GM19025 (cell line): ENCODE measurements at regions not wholly inside any gene's neighbourhood (a gene's known extent, or its start where the extent isn't known, plus 50 kb on each side); places are given as distances from the start of the nearest gene placed in this dataset.
"Not testable (repeated sequence)": the region's sequence is repeated elsewhere in the genome, so short reads cannot be mapped to it uniquely, and the experiment has no call there.

Experiments used
- ATAC-seq: cut with Tn5 transposase; IDR thresholded peaks from one replicate; pipeline ENCODE4 v1.9.1; 2021; ENCODE audit warnings: mild to moderate bottlenecking, low read depth, moderate library complexity; ENCODE audit not compliant: unreplicated experiment

- ATAC-seq: no peak
Measured at GRCh38 chr5:77910602-77911188, 134.6 kb upstream of the TBCA start.

- ATAC-seq: no peak
Measured at GRCh38 chr5:77909237-77909636, 133.1 kb upstream of the TBCA start.

GRCh38 chr5:77908787-77909186 is 132.6 kb upstream of the TBCA start:
- no peak for ATAC-seq

GRCh38 chr5:77907786-77908185 is 131.6 kb upstream of the TBCA start:
- ATAC-seq: no peak

GRCh38 chr5:77906806-77907205 is 130.7 kb upstream of the TBCA start:
- no peak for ATAC-seq

GRCh38 chr5:77904362-77904761 is 128.2 kb upstream of the TBCA start:
- ATAC-seq: no peak

GRCh38 chr5:77900691-77901090 is 124.6 kb upstream of the TBCA start:
- ATAC-seq: no peak

- ATAC-seq: no peak
Measured at GRCh38 chr5:77898385-77898784, 122.2 kb upstream of the TBCA start.

- no peak for ATAC-seq
Measured at GRCh38 chr5:77896338-77896737, 120.2 kb upstream of the TBCA start.

GRCh38 chr5:77894103-77894502 is 118.0 kb upstream of the TBCA start:
- not testable (repeated sequence) for ATAC-seq

- ATAC-seq: no peak
Measured at GRCh38 chr5:77893225-77893860, 117.2 kb upstream of the TBCA start.

- ATAC-seq: no peak
Measured at GRCh38 chr5:77892061-77893010, 116.2 kb upstream of the TBCA start.

GRCh38 chr5:77885519-77885918 is 109.4 kb upstream of the TBCA start:
- no peak for ATAC-seq

- no peak for ATAC-seq
Measured at GRCh38 chr5:77882670-77883257, 106.6 kb upstream of the TBCA start.

- no peak for ATAC-seq
Measured at GRCh38 chr5:77881528-77881927, 105.4 kb upstream of the TBCA start.

- no peak for ATAC-seq
Measured at GRCh38 chr5:77877516-77878355, 101.6 kb upstream of the TBCA start.

- no peak for ATAC-seq
Measured at GRCh38 chr5:77876862-77877502, 100.8 kb upstream of the TBCA start.

- no peak for ATAC-seq
Measured at GRCh38 chr5:77876316-77876715, 100.2 kb upstream of the TBCA start.

GRCh38 chr5:77874691-77875090 is 98.6 kb upstream of the TBCA start:
- no peak for ATAC-seq

- ATAC-seq: no peak
Measured at GRCh38 chr5:77873239-77873638, 97.1 kb upstream of the TBCA start.
